HepG2 (cell line): ENCODE measurements at regions not wholly inside any gene's neighbourhood (a gene's known extent, or its start where the extent isn't known, plus 50 kb on each side); places are given as distances from the start of the nearest gene placed in this dataset.

ENCODE experiments used
- ATAC-seq: fragments of 200-7000 bp; cut with Tn5 transposase; 3 replicates; pipeline ENCODE4 v1.9.1; 2020; ENCODE audit warnings: mild to moderate bottlenecking, moderate library complexity
- BruUV-seq: library from RNA; stranded (reverse); fragments of 400-500 nt; replicated peaks from 2 replicates; lab custom pipeline; 2021; lab: Mats Ljungman, UMichigan
- CTCF ChIA-PET: fragments of 300-600 bp; formaldehyde crosslinking; extraction: SDS; loops from one replicate; lab custom pipeline; 2021; ENCODE audit warnings: low total read pairs, inconsistent platforms, low intra/inter-chr PET ratio; lab: Yijun Ruan, JAX
- POLR2A ChIA-PET: fragments of 350-600 bp; sonication (Branson Sonifier 250); formaldehyde crosslinking; loops from one replicate; lab custom pipeline; 2020; ENCODE audit warnings: antibody characterized with exemption, inconsistent platforms; lab: Yijun Ruan, JAX
- DNase-seq: peaks from one replicate; pipeline ENCODE4 v3.0.0-alpha.2; 2015; ENCODE audit warnings: low spot score
- FAIRE-seq: peaks from 3 replicates; lab custom pipeline; 2011; peaks lifted over from hg19 to GRCh38; lab: Jason Lieb, UNC
- H2AFZ ChIP-seq: one replicate; pipeline ENCODE4 v1.6.1; 2011; ENCODE audit warnings: low read length, inconsistent platforms
- H3K27ac ChIP-seq: fragments of 300-600 bp; 3 replicates; pipeline ENCODE4 v1.8.0; 2011; ENCODE audit warnings: mixed run types, mild to moderate bottlenecking, mixed read lengths, low read length, inconsistent platforms; ENCODE audit not compliant: insufficient read depth; ENCODE audit errors: extremely low read length
- H3K27me3 ChIP-seq, 2 experiments: fragments of 200-600 bp in 1 of 2; 2 replicates in 1 of 2; 3 replicates in 1 of 2; pipeline versions ENCODE4 v1.6.0 to v1.8.0; 2011; ENCODE audit warnings: low read length in 2 of 2, mild to moderate bottlenecking in 2 of 2, moderate library complexity in 2 of 2, inconsistent platforms in 1 of 2; ENCODE audit not compliant: insufficient read depth in 2 of 2, control insufficient read depth in 1 of 2
- H3K36me3 ChIP-seq, 2 experiments: fragments of 200-600 bp in 1 of 2; replicated peaks in 1 of 2; 2 replicates in 1 of 2; 3 replicates in 1 of 2; pipeline versions ENCODE4 v1.5.1 to v1.8.0; 2011; ENCODE audit warnings: low read length in 2 of 2, inconsistent platforms in 1 of 2; ENCODE audit not compliant: insufficient read depth in 2 of 2, control insufficient read depth in 1 of 2
- H3K4me1 ChIP-seq: 2 replicates; pipeline ENCODE4 v1.5.1; 2012; ENCODE audit warnings: low read length, inconsistent platforms; ENCODE audit not compliant: insufficient read depth
- H3K4me2 ChIP-seq: 2 replicates; pipeline ENCODE4 v1.6.0; 2011; ENCODE audit warnings: low read depth, low read length, inconsistent platforms
- H3K4me3 ChIP-seq, 3 experiments: fragments of 200-600 bp in 1 of 3; sonication (generic), shearing (Covaris generic) in 1 of 3; replicated peaks in 1 of 3; 2 replicates each; pipeline ENCODE4 v1.5.1; 2011 to 2016; ENCODE audit warnings: low read length in 3 of 3, inconsistent platforms in 2 of 3, low read depth in 2 of 3, mild to moderate bottlenecking in 2 of 3, control low read depth in 1 of 3, mixed read lengths in 1 of 3; ENCODE audit not compliant: insufficient read depth in 1 of 3
- H3K79me2 ChIP-seq: one replicate; pipeline ENCODE4 v1.6.1; 2011; ENCODE audit warnings: low read length, inconsistent platforms; ENCODE audit not compliant: insufficient read depth
- H3K9ac ChIP-seq: 2 replicates; pipeline ENCODE4 v1.6.0; 2011; ENCODE audit warnings: mild to moderate bottlenecking, low read depth, low read length, inconsistent platforms; ENCODE audit not compliant: insufficient read depth
- H3K9me3 ChIP-seq: 2 replicates; pipeline ENCODE4 v1.5.1; 2012; ENCODE audit warnings: mild to moderate bottlenecking, low read length
- H4K20me1 ChIP-seq: 2 replicates; pipeline ENCODE4 v1.6.0; 2011; ENCODE audit warnings: inconsistent platforms, mild to moderate bottlenecking, low read length, moderate library complexity; ENCODE audit not compliant: insufficient read depth
- ARNT2 ChIP-seq: sonication (generic); formaldehyde crosslinking; IDR thresholded peaks from 2 replicates; pipeline ENCODE4 v1.8.0; 2022; ENCODE audit warnings: mild to moderate bottlenecking, low read depth, missing genetic modification reagents, moderate library complexity
- CENPBD1 ChIP-seq: sonication (generic); formaldehyde crosslinking; IDR thresholded peaks from 2 replicates; pipeline ENCODE4 v1.8.0; 2022; ENCODE audit warnings: missing genetic modification reagents, low read depth, mild to moderate bottlenecking, borderline replicate concordance
- DDIT3 ChIP-seq: sonication (generic); formaldehyde crosslinking; IDR thresholded peaks from 2 replicates; pipeline ENCODE4 v1.4.0; 2020; ENCODE audit warnings: mild to moderate bottlenecking, missing genetic modification reagents
- EEA1 ChIP-seq: sonication (generic); formaldehyde crosslinking; IDR thresholded peaks from 2 replicates; pipeline ENCODE4 v1.5.1; 2020; ENCODE audit warnings: mild to moderate bottlenecking, missing genetic modification reagents, borderline replicate concordance
- NFE2L2 ChIP-seq: fragments of 150-350 bp; IDR thresholded peaks from 2 replicates; pipeline ENCODE4 v1.6.1; 2014; ENCODE audit warnings: low read length
- ONECUT2 ChIP-seq: sonication (generic); formaldehyde crosslinking; IDR thresholded peaks from 2 replicates; pipeline ENCODE4 v1.4.0; 2020; ENCODE audit warnings: missing genetic modification reagents
- REPIN1 ChIP-seq: sonication (generic); formaldehyde crosslinking; IDR thresholded peaks from 2 replicates; pipeline ENCODE4 v1.8.0; 2022; ENCODE audit warnings: missing genetic modification reagents, low read depth, mild to moderate bottlenecking, borderline replicate concordance
- ZNF407 ChIP-seq: sonication (generic); formaldehyde crosslinking; IDR thresholded peaks from one replicate; pipeline ENCODE4 v1.5.1; 2020; ENCODE audit warnings: mild to moderate bottlenecking, missing genetic modification reagents; ENCODE audit errors: not compliant biosample characterization
- WGBS: methylation state at CpG from one replicate; pipeline ENCODE4 v1.1.6; 2017; ENCODE audit warnings: low lambda C conversion rate; 5-methylcytosine and 5-hydroxymethylcytosine counted together
- in situ Hi-C: cut with HindIII; loops from 2 replicates; pipeline ENCODE4 v1.10.0; 2017; ENCODE audit warnings: low pct_unique_long_range_greater_than_20kb; ENCODE audit not compliant: extremely low pct_ligation_motif_present
- intact Hi-C: fragments of 100-400 bp; cut with micrococcal nuclease; formaldehyde crosslinking; loops from one replicate; pipeline ENCODE4 v1.10.0; 2022; ENCODE audit not compliant: unreplicated experiment

- intact Hi-C loops, result no loop called here
Observed at GRCh38 chr10:111316722-111317212, 239.9 kb downstream of the ADRA2A start.

More at GRCh38 chr10:111316722-111317212, 239.9 kb downstream of the ADRA2A start:
- H3K9ac ChIP-seq, result no peak overlapping the region
- ATAC-seq (no peak), FAIRE-seq (no peak), DNase-seq (no peak)
- no peak overlapping the region for H3K4me3 ChIP-seq
- no peaks in the 10 kb centered on the region for H4K20me1 ChIP-seq
- BruUV-seq, result no TSS peak
- H3K4me1 ChIP-seq, result no peaks in the 10 kb centered on the region
- H3K9me3 ChIP-seq, result no peaks in the 10 kb centered on the region
- no peaks in the 10 kb centered on the region for H3K36me3 ChIP-seq
- no peaks in the 10 kb centered on the region for H3K79me2 ChIP-seq
- in situ Hi-C loops, result no loop called here
- no peak overlapping the region for H3K4me2 ChIP-seq
- POLR2A ChIA-PET, result no interaction called here
- CTCF ChIA-PET, result no interaction called here
- H3K27ac ChIP-seq, result no peak overlapping the region
- WGBS, result 3% methylated on average over 4 of the region's 4 CpGs
- no peak for TF ChIP-seq EEA1 (CRISPR knock-in tag)
- TF ChIP-seq DDIT3 (CRISPR knock-in tag), result no peak
- no peak for TF ChIP-seq REPIN1 (CRISPR knock-in tag)
- no peak for TF ChIP-seq NFE2L2
- TF ChIP-seq CENPBD1 (CRISPR knock-in tag), result no peak
- TF ChIP-seq ONECUT2 (CRISPR knock-in tag), result no peak
- no peak for TF ChIP-seq ZNF407
- no peak for TF ChIP-seq ARNT2 (CRISPR knock-in tag)
- H3K27me3 ChIP-seq, result no peaks in the 10 kb centered on the region
- no peak overlapping the region for H2AFZ ChIP-seq
